K562 (cell line): ENCODE measurements at regions not wholly inside any gene's neighbourhood (a gene's known extent, or its start where the extent isn't known, plus 50 kb on each side); places are given as distances from the start of the nearest gene placed in this dataset.

ENCODE experiments used
- CBX1 ChIP-seq: sonication (generic); IDR thresholded peaks from 2 replicates; pipeline ENCODE4 v1.6.1; 2016; ENCODE audit warnings: antibody characterized with exemption, low read depth, mild to moderate bottlenecking
- CTCF ChIP-seq, 3 experiments: IDR thresholded peaks in 2 of 3; conservative IDR thresholded peaks in 1 of 3; 2 replicates each; pipeline ENCODE4 v1.5.1; 2011 to 2012; ENCODE audit warnings: low read length in 3 of 3, mild to moderate bottlenecking in 3 of 3, control low read depth in 2 of 3, improper control_type of control experiment in 1 of 3, inconsistent platforms in 1 of 3, low read depth in 1 of 3, mixed read lengths in 1 of 3, moderate library complexity in 1 of 3; ENCODE audit not compliant: insufficient read depth in 2 of 3
- FOXJ3 ChIP-seq: sonication (generic); formaldehyde crosslinking; IDR thresholded peaks from 2 replicates; pipeline ENCODE4 v1.4.0; 2020; ENCODE audit warnings: mild to moderate bottlenecking, missing genetic modification reagents
- ZNF24 ChIP-seq: fragments of 450-650 bp; IDR thresholded peaks from 2 replicates; pipeline ENCODE4 v1.6.1; 2016

DNA sequence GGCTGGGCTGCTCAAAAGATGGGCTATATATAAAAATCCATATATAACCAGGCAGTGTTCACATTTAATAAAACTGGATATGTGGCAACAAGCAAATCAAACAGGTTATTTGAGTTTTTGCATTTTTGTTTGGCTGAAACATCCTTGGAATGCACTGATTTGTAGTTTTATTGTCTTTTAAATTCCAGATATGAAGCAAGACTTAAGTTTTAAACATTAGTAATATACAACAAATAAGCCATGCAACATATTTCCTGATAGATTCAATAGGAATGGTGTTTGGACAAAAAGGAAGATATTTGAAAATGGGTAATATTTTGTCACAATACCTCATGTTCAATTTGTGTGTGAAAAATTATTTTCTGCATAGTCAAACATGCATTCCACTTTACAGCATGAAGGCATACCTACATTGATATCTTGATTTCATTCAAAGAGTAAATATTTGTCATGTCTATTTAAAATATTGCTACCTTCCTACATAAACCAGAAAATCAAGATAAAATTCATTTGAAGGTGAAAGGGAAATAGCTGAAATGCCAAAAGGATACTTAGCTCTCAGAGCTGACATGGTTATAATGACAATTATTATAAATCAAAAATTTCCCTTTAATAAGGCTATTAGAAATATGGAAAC is 132.3 kb upstream of the NETO1 start:
- TF ChIP-seq FOXJ3 (CRISPR knock-in tag) = no peak
- TF ChIP-seq ZNF24 = no peak
- TF ChIP-seq CBX1 = no peak
- TF ChIP-seq CTCF (IDR thresholded peaks at IDR 0.05 in 2 of 3, conservative IDR thresholded peaks at IDR 0.05 in 1 of 3; ENCODE audit: insufficient read depth in 2 of 3, low read depth in 1 of 3, low read length in 3 of 3) = no peak
